T-helper 2 cell treated with Interferon-gamma antibody and Interleukin-4, amounts not matched to agents 100 ng/mL and 5 ng/mL, for 36 hours (primary cell): ENCODE measurements at regions not wholly inside any gene's neighbourhood (a gene's known extent, or its start where the extent isn't known, plus 50 kb on each side); places are given as distances from the start of the nearest gene placed in this dataset.
"Not testable (repeated sequence)": the region's sequence is repeated elsewhere in the genome, so short reads cannot be mapped to it uniquely, and the experiment has no call there.

Experiments used
- intact Hi-C: fragments of 100-400 bp; cut with micrococcal nuclease; formaldehyde crosslinking; loops from one replicate; pipeline ENCODE4 v1.15.1; 2023

GRCh38 chr1:194052514-194053338 is 866.3 kb upstream of the B3GALT2 start:
- intact Hi-C loops = loop anchor here (5.0 kb wide), 1 partner anchor 575 kb away; no protein-coding TSS in a partner anchor

- intact Hi-C loops = no loop called here
Measured at GRCh38 chr1:194047921-194048320, 861.5 kb upstream of the B3GALT2 start.

- intact Hi-C loops = no loop called here
Measured at GRCh38 chr1:194047206-194047605, 860.8 kb upstream of the B3GALT2 start.

GRCh38 chr1:194045416-194045815 is 859.0 kb upstream of the B3GALT2 start:
- intact Hi-C loops = no loop called here

- intact Hi-C loops = no loop called here
Measured at GRCh38 chr1:194044892-194045291, 858.5 kb upstream of the B3GALT2 start.

- intact Hi-C loops = no loop called here
Measured at GRCh38 chr1:194043984-194044755, 857.8 kb upstream of the B3GALT2 start.

- intact Hi-C loops = no loop called here
Measured at GRCh38 chr1:194042736-194043135, 856.3 kb upstream of the B3GALT2 start.

- intact Hi-C loops = no loop called here
Measured at GRCh38 chr1:194040496-194040895, 854.1 kb upstream of the B3GALT2 start.

- intact Hi-C loops = no loop called here
Measured at GRCh38 chr1:194039578-194039977, 853.2 kb upstream of the B3GALT2 start.

GRCh38 chr1:194033646-194034045 is 847.2 kb upstream of the B3GALT2 start:
- intact Hi-C loops = no loop called here

- intact Hi-C loops = no loop called here
Measured at GRCh38 chr1:194028002-194028401, 841.6 kb upstream of the B3GALT2 start.

GRCh38 chr1:194026422-194026821 is 840.0 kb upstream of the B3GALT2 start:
- intact Hi-C loops = no loop called here

GRCh38 chr1:194024659-194025058 is 838.2 kb upstream of the B3GALT2 start:
- intact Hi-C loops = no loop called here

GRCh38 chr1:194014014-194014413 is 827.6 kb upstream of the B3GALT2 start:
- intact Hi-C loops = no loop called here

GRCh38 chr1:194013561-194013960 is 827.1 kb upstream of the B3GALT2 start:
- intact Hi-C loops = no loop called here

- intact Hi-C loops = no loop called here
Measured at GRCh38 chr1:194004146-194004545, 817.7 kb upstream of the B3GALT2 start.

GRCh38 chr1:194001726-194002350 is 815.4 kb upstream of the B3GALT2 start:
- intact Hi-C loops = not testable (repeated sequence)

GRCh38 chr1:193988885-193989284 is 802.5 kb upstream of the B3GALT2 start:
- intact Hi-C loops = no loop called here

GRCh38 chr1:193979219-193979618 is 792.8 kb upstream of the B3GALT2 start:
- intact Hi-C loops = no loop called here

GRCh38 chr1:193974286-193974798 is 787.9 kb upstream of the B3GALT2 start:
- intact Hi-C loops = no loop called here

- intact Hi-C loops = no loop called here
Measured at GRCh38 chr1:193973428-193973827, 787.0 kb upstream of the B3GALT2 start.

GRCh38 chr1:193971595-193971994 is 785.2 kb upstream of the B3GALT2 start:
- intact Hi-C loops = no loop called here
